ENCODE measurements at regions not wholly inside any gene's neighbourhood (a gene's known extent, or its start where the extent isn't known, plus 50 kb on each side); places are given as distances from the start of the nearest gene placed in this dataset.
"Not testable (repeated sequence)": the region's sequence is repeated elsewhere in the genome, so short reads cannot be mapped to it uniquely, and the experiment has no call there.

DNA sequence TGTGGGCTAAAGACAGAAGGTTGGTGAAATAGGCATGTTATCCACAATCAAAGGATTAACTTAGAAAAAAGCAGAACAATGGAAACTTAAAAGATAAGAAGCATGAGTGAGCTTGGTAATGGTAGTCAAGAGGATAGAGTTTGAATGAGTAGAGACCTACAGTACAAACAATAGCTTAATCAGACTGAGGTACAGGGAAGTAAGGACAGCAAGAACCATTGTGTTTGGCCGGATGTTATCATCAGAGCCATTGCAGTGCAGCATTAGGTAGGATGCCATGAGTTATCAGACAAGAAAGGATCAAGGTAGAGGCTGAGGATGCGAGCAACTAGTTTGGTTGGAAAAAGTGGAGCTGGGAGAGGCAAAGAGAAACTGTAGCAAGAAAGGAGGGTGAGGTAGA, 353.3 kb upstream of the VSTM2A start:
- no peak for TF ChIP-seq Cebpa-rat (IDR thresholded peaks at IDR 0.05)
- no peak overlapping the region for H3K4me2 ChIP-seq
- no peaks in the 10 kb centered on the region for H3K4me1 ChIP-seq
- no peak overlapping the region for H3K9ac ChIP-seq
- H3K27me3 ChIP-seq = no peaks in the 10 kb centered on the region
- H3K9me3 ChIP-seq = no peaks in the 10 kb centered on the region
- no peaks in the 10 kb centered on the region for H4K20me1 ChIP-seq
- no peak overlapping the region for H3K27ac ChIP-seq
- no peak overlapping the region for H3K4me3 ChIP-seq
- no peaks in the 10 kb centered on the region for H3K36me3 ChIP-seq

DNA sequence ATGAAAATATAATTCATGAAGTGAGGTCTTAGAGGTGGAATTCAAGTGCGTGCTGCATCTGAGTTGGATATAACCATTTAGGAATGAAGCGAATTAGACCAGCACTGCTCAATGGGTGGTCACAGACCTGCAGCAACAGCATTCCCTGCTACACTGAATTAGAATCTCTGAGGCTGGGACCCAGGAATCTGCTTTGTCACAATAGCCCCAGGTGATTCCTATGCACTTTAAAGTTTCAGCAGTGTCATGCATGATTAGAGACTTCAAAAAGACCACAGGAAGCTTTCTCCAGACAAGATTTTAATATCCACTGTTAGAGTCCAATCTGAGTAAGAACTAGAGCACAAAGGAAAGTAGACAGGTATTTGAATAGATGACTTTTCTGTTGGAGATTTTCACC, 352.8 kb upstream of the VSTM2A start:
- no peak overlapping the region for H3K4me2 ChIP-seq
- H3K4me3 ChIP-seq = no peak overlapping the region
- no peaks in the 10 kb centered on the region for H3K9me3 ChIP-seq
- no peaks in the 10 kb centered on the region for H4K20me1 ChIP-seq
- no peak overlapping the region for H3K9ac ChIP-seq
- no peak overlapping the region for H3K27ac ChIP-seq
- H3K27me3 ChIP-seq = no peaks in the 10 kb centered on the region
- H3K36me3 ChIP-seq = no peaks in the 10 kb centered on the region
- H3K4me1 ChIP-seq = no peaks in the 10 kb centered on the region
- no peak for TF ChIP-seq Cebpa-rat (IDR thresholded peaks at IDR 0.05)

DNA sequence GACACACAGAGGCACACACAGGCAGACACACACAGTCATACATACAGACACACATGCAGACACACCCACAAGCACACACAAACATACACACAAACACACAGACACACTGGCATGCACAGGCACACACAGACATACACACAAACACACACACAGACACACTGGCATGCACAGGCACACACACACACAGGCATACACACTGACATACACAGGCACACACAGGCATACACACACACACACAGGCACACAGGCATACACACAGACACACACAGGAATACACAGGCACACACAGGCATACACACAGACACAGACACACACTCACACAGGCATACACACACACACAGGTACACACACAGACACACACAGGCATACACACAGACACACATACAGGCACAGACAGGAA, 340.7 kb upstream of the VSTM2A start:
- Histone ChIP-seq H3K4me2 (no peak overlapping the region), H4K20me1 (no peaks in the 10 kb centered on the region), H3K36me3 (no peaks in the 10 kb centered on the region), H3K27me3 (no peaks in the 10 kb centered on the region), H3K9ac (no peak overlapping the region), H3K9me3 (no peaks in the 10 kb centered on the region), H3K27ac (no peak overlapping the region), H3K4me3 (no peak overlapping the region), H3K4me1 (no peaks in the 10 kb centered on the region)
- TF ChIP-seq Cebpa-rat (IDR thresholded peaks at IDR 0.05) = no peak

DNA sequence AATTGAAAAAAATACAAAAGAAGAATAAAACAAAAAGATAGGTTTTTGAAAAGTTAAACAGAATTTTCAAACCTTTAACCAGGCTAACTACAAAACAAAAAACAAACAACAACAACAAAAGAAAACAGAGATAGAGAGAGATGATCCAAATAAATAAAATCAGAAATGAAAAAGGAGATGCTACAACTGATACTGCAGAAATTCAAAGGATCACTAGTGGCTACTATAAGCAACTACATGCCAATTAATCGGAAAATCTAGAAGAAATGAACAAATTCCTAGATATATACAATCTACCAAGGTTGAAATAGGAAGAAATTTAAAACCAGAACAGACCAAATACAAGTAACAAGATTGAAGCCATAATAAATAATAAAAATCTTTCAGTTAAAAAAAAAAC, 326.8 kb upstream of the VSTM2A start:
- Histone ChIP-seq H4K20me1 (no peaks in the 10 kb centered on the region), H3K27me3 (no peaks in the 10 kb centered on the region), H3K9ac (no peak overlapping the region), H3K4me3 (no peak overlapping the region), H3K4me1 (no peaks in the 10 kb centered on the region), H3K36me3 (no peaks in the 10 kb centered on the region), H3K27ac (no peak overlapping the region), H3K4me2 (no peak overlapping the region), H3K9me3 (peaks cover 6% of the 10 kb centered on the region; the same call in 1 of the 2 replicates)
- TF ChIP-seq Cebpa-rat (IDR thresholded peaks at IDR 0.05) = no peak

DNA sequence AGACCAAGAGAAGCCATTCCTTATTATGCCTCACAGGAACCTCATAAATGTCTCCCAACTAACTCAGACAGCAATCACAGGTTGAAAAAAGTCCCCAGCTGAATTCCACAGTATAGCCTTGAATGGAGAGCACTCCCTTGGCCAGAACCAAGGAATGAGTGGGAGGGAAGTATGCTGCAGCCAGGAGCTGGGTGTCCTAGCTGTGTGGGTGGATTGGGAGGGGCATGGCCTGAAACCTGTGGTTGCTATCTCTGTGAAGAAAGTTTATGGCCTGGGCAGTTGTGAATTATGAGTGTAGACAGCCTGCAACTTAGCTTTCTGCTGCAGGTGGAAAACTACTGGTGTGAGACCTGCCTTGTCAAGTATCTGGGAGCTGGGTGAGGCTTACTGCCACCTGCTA, 316.1 kb upstream of the VSTM2A start:
- H3K4me2 ChIP-seq, H3K36me3 ChIP-seq, H3K27me3 ChIP-seq, H3K9me3 ChIP-seq, H3K4me3 ChIP-seq, H3K4me1 ChIP-seq, H4K20me1 ChIP-seq, H3K27ac ChIP-seq, H3K9ac ChIP-seq: not testable (repeated sequence)

DNA sequence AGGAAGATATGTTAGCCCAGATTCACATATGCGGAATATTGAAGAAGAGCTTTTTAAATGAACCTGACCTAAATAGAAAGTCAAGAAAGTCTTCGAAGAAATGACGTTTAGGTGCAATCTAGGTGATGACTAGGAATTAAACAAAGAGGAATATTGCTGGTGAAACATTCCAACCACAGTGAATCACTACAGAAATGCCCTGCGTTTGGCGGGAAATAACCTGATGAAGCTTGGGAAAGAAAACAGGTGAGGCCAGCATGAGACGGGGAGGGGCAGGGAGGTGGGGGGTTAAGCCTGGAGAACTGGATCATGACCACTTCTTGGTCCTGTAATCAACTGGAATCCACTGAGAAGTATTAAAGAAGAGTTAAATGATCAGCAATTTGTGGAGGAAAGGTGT, 299.4 kb upstream of the VSTM2A start:
- no peaks in the 10 kb centered on the region for H3K4me1 ChIP-seq
- H3K27me3 ChIP-seq = no peaks in the 10 kb centered on the region
- no peaks in the 10 kb centered on the region; the same call in 1 of the 2 replicates for H4K20me1 ChIP-seq
- no peak overlapping the region for H3K4me3 ChIP-seq
- H3K36me3 ChIP-seq = no peaks in the 10 kb centered on the region
- no peak for TF ChIP-seq Cebpa-rat (IDR thresholded peaks at IDR 0.05)
- H3K9me3 ChIP-seq = no peaks in the 10 kb centered on the region
- no peak overlapping the region for H3K27ac ChIP-seq
- no peak overlapping the region for H3K4me2 ChIP-seq
- H3K9ac ChIP-seq = no peak overlapping the region

DNA sequence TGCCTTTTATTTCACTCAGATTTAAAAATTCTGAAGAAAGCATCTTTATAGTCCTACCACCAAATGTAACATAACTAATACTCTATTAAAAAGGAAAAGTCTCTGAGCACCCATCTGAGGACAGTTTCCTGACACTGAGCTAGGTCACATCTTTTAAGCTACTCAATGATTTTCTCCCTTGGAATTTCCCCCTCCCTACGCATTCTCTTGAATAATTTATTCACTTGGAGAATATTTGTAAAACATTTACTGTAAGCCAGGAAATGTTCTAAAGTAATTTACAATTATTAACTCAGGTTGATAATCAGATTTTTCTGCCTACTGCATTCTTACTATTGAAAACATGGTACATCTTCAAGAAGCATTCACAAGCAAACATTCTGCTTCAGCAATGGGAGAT, 297.2 kb upstream of the VSTM2A start:
- no peak overlapping the region for H3K4me3 ChIP-seq
- H3K27me3 ChIP-seq = no peaks in the 10 kb centered on the region
- H3K27ac ChIP-seq = no peak overlapping the region
- no peaks in the 10 kb centered on the region for H3K36me3 ChIP-seq
- no peaks in the 10 kb centered on the region for H3K9me3 ChIP-seq
- H3K4me1 ChIP-seq = no peaks in the 10 kb centered on the region
- no peak overlapping the region for H3K9ac ChIP-seq
- H4K20me1 ChIP-seq = no peaks in the 10 kb centered on the region; the same call in 1 of the 2 replicates
- H3K4me2 ChIP-seq = no peak overlapping the region
- TF ChIP-seq Cebpa-rat (IDR thresholded peaks at IDR 0.05) = no peak

DNA sequence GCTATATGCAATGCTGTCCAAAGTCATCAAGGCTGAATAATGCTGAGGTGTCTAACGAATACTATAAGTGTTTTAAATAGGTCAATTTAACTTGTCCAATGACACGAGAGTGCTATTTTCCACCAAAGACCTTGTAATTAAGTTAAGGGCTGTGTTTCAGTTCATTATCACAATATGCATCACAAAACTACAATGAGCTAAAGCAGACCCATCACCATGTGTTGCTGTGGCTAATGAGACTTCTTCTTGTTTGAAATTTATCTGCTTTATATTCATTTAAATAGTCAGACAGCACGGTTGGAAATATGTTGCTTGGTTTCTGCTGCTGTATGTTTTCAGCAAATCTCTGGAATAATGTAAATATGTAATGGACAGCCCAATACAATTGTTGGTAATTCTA, 292.5 kb upstream of the VSTM2A start:
- Histone ChIP-seq H3K27ac (no peak overlapping the region), H3K4me2 (no peak overlapping the region), H3K9ac (no peak overlapping the region), H4K20me1 (no peaks in the 10 kb centered on the region; the same call in 1 of the 2 replicates), H3K4me1 (no peaks in the 10 kb centered on the region), H3K27me3 (no peaks in the 10 kb centered on the region), H3K4me3 (no peak overlapping the region), H3K36me3 (no peaks in the 10 kb centered on the region), H3K9me3 (no peaks in the 10 kb centered on the region)
- no peak for TF ChIP-seq Cebpa-rat (IDR thresholded peaks at IDR 0.05)

DNA sequence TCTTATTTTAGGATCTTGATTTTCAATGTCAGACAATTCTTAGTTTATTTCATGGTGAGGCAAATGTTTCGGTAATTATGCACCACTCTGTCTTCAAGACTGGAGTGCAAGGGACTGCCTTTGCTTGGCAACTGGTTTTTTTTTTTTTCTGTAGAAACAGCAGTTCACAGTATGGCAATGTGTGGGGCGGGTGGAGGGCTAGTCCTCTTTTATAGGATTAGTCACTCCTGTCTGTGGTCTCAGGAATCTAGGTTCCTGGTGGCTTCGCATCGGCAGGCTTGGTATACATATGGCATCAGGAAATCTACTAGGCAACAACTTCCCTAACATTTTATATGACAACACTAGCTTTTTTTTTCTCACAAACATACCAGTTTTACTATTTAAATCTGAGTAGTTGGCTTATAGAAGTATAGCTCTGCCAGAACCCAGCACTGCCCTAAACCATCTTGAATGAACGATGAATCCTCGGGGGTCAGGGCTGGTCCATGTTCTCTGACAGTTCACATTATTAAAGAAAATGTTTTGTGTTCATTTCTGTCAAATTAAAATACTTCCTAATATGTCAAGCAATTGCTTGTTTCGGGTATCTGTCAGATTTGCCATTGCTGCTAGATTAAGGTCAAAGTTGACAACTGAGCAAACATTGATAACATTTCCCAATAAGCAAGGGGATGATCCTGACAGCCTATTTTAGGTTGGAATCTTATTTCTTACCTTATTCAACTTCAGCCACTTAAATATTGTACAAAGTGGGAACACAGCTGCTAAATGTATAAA, 289.7 kb upstream of the VSTM2A start:
- Histone ChIP-seq H3K4me3 (no peak overlapping the region), H3K27ac (no peak overlapping the region), H3K27me3 (no peaks in the 10 kb centered on the region), H3K9ac (no peak overlapping the region), H3K4me1 (no peaks in the 10 kb centered on the region), H3K9me3 (no peaks in the 10 kb centered on the region), H4K20me1 (no peaks in the 10 kb centered on the region), H3K36me3 (no peaks in the 10 kb centered on the region), H3K4me2 (no peak overlapping the region)
- TF ChIP-seq Cebpa-rat (IDR thresholded peaks at IDR 0.05) = no peak

DNA sequence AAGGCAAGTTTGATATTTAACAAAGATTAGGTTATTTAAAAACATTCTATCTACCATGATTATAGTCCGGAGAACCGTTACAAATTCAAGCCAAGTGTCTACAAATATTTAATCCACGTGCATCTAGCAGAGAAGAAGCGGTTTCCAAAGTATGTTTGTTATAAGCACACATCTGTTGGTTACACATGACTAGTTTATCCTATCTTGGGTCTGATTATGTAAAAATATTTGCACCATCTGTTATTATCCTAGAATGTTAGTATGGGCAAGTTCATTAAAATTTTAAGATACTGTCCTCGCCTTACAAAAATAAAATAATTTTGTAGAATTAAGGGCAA, 289.2 kb upstream of the VSTM2A start:
- Histone ChIP-seq H3K27me3 (no peaks in the 10 kb centered on the region), H3K27ac (no peak overlapping the region), H3K4me3 (no peak overlapping the region), H3K4me2 (no peak overlapping the region), H3K9ac (no peak overlapping the region), H3K9me3 (no peaks in the 10 kb centered on the region), H3K36me3 (no peaks in the 10 kb centered on the region), H3K4me1 (no peaks in the 10 kb centered on the region), H4K20me1 (no peaks in the 10 kb centered on the region)
- no peak for TF ChIP-seq Cebpa-rat (IDR thresholded peaks at IDR 0.05)

DNA sequence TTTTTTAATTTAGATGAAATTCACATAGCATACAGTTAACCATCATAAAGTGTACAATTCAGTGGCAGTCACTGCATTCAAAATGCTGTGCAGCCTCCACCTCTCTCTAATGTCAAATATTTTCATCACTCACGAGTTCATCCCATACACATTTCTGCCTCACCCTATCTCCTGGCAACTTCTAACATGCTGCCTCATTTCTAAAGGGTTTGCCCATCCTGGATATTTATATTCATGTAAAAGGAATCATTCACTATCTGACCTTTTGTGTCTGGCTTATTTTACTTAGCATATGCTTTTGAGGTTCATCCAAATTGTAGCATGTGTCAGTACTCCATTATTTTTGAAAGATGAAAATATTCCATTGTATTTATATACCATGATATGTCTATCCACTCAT, 286.9 kb upstream of the VSTM2A start:
- H3K27ac ChIP-seq = no peak overlapping the region
- H3K36me3 ChIP-seq = no peaks in the 10 kb centered on the region
- H4K20me1 ChIP-seq = no peaks in the 10 kb centered on the region
- H3K9ac ChIP-seq = no peak overlapping the region
- H3K27me3 ChIP-seq = no peaks in the 10 kb centered on the region
- no peak overlapping the region for H3K4me3 ChIP-seq
- no peak for TF ChIP-seq Cebpa-rat (IDR thresholded peaks at IDR 0.05)
- no peak overlapping the region for H3K4me2 ChIP-seq
- no peaks in the 10 kb centered on the region for H3K9me3 ChIP-seq
- no peaks in the 10 kb centered on the region for H3K4me1 ChIP-seq
